SK-N-SH (cell line): ENCODE measurements at regions not wholly inside any gene's neighbourhood (a gene's known extent, or its start where the extent isn't known, plus 50 kb on each side); places are given as distances from the start of the nearest gene placed in this dataset.
"Not testable (repeated sequence)": the region's sequence is repeated elsewhere in the genome, so short reads cannot be mapped to it uniquely, and the experiment has no call there.

ENCODE experiments used
- CTCF ChIP-seq: fragments of 200-600 bp; sonication (generic); IDR thresholded peaks from 2 replicates; pipeline ENCODE4 v1.6.1; 2017; ENCODE audit warnings: antibody characterized with exemption, mild to moderate bottlenecking, moderate library complexity
- EP300 ChIP-seq, 2 experiments: IDR thresholded peaks; 2 replicates each; pipeline versions ENCODE4 v1.4.0 to v1.6.1; 2012; ENCODE audit warnings: borderline replicate concordance in 1 of 2, low read depth in 1 of 2, low read length in 1 of 2
- FOXJ3 ChIP-seq: sonication (generic); formaldehyde crosslinking; IDR thresholded peaks from 2 replicates; pipeline ENCODE4 v1.5.1; 2020; ENCODE audit warnings: mild to moderate bottlenecking, missing genetic modification reagents
- FOXM1 ChIP-seq: IDR thresholded peaks from 2 replicates; pipeline ENCODE4 v1.4.0; 2012; ENCODE audit warnings: low read depth, mild to moderate bottlenecking
- MAX ChIP-seq: IDR thresholded peaks from 2 replicates; pipeline ENCODE4 v1.4.0; 2012; ENCODE audit warnings: low read depth
- MXI1 ChIP-seq: IDR thresholded peaks from 2 replicates; pipeline ENCODE4 v1.6.1; 2012; ENCODE audit warnings: mild to moderate bottlenecking, low read depth, low read length, improper control_type of control experiment
- POLR2AphosphoS5 ChIP-seq: IDR thresholded peaks from 2 replicates; pipeline ENCODE4 v1.6.1; 2012; ENCODE audit warnings: low read depth, low read length
- REST ChIP-seq: IDR thresholded peaks from 2 replicates; pipeline ENCODE4 v1.6.1; 2012; ENCODE audit warnings: mild to moderate bottlenecking, low read depth, low read length, moderate library complexity
- RFX5 ChIP-seq: IDR thresholded peaks from 2 replicates; pipeline ENCODE4 v1.6.1; 2012; ENCODE audit warnings: mild to moderate bottlenecking, improper control_type of control experiment, low read length
- USF1 ChIP-seq: IDR thresholded peaks from 2 replicates; pipeline ENCODE4 v1.4.0; 2012; ENCODE audit warnings: low read depth, borderline replicate concordance
- YY1 ChIP-seq: IDR thresholded peaks from 2 replicates; pipeline ENCODE4 v1.4.0; 2012; ENCODE audit warnings: low read depth, mild to moderate bottlenecking
- ZBTB33 ChIP-seq: IDR thresholded peaks from 2 replicates; pipeline ENCODE4 v1.4.0; 2012; ENCODE audit warnings: low read depth, borderline replicate concordance

GRCh38 chr16:29326164-29327125 lies 80.1 kb downstream of the NPIPB11 start:
- not testable (repeated sequence) for TF ChIP-seq CTCF; USF1; ZBTB33; FOXM1; FOXJ3 (CRISPR knock-in tag); REST; RFX5; MXI1; MAX; EP300 (IDR thresholded peaks at IDR 0.05; ENCODE audit: borderline replicate concordance in 1 of 2, low read depth in 1 of 2, low read length in 1 of 2); POLR2AphosphoS5; YY1
